ENCODE measurements at regions not wholly inside any gene's neighbourhood (a gene's known extent, or its start where the extent isn't known, plus 50 kb on each side); places are given as distances from the start of the nearest gene placed in this dataset.

GRCh38 chr12:90275088-90275487 is 566.5 kb upstream of the ATP2B1 start:
- no peak overlapping the region for H3K4me2 ChIP-seq (ENCODE audit: low read length)
- H3K4me1 ChIP-seq (ENCODE audit: low read length) = peaks cover 9% of the 10 kb centered on the region; the same call in 1 of the 2 replicates
- no peaks in the 10 kb centered on the region for H3K27me3 ChIP-seq (ENCODE audit: low read depth, low read length)
- no peak overlapping the region for H3K9ac ChIP-seq (ENCODE audit: low read length)
- H3K36me3 ChIP-seq (replicated peaks; ENCODE audit: low read depth, low read length) = no peaks in the 10 kb centered on the region
- H3K27ac ChIP-seq (ENCODE audit: low read length) = no peak overlapping the region
- H3K9me3 ChIP-seq (ENCODE audit: insufficient read depth, low read length) = no peaks in the 10 kb centered on the region
- no peak overlapping the region for H3K4me3 ChIP-seq (ENCODE audit: low read length)
- H3K79me2 ChIP-seq (ENCODE audit: low read length) = no peaks in the 10 kb centered on the region
- no peaks in the 10 kb centered on the region for H4K20me1 ChIP-seq (ENCODE audit: insufficient read depth, low read length)
- TF ChIP-seq EZH2phosphoT487 (IDR thresholded peaks at IDR 0.05; ENCODE audit: low read depth) = no peak
- TF ChIP-seq CTCF (IDR thresholded peaks at IDR 0.05; ENCODE audit: low read depth, low read length) = no peak
- H2AFZ ChIP-seq (ENCODE audit: low read depth, low read length) = no peak overlapping the region

GRCh38 chr12:90274407-90274806 is 565.8 kb upstream of the ATP2B1 start:
- no peak overlapping the region for H3K27ac ChIP-seq (ENCODE audit: low read length)
- no peak for TF ChIP-seq EZH2phosphoT487 (IDR thresholded peaks at IDR 0.05; ENCODE audit: low read depth)
- peak; percentile 57 for TF ChIP-seq CTCF (IDR thresholded peaks at IDR 0.05; ENCODE audit: low read depth, low read length)
- H3K4me3 ChIP-seq (ENCODE audit: low read length) = no peak overlapping the region
- no peaks in the 10 kb centered on the region for H3K36me3 ChIP-seq (replicated peaks; ENCODE audit: low read depth, low read length)
- H3K4me2 ChIP-seq (ENCODE audit: low read length) = no peak overlapping the region
- no peak overlapping the region for H2AFZ ChIP-seq (ENCODE audit: low read depth, low read length)
- no peaks in the 10 kb centered on the region for H3K79me2 ChIP-seq (ENCODE audit: low read length)
- no peak overlapping the region for H3K9ac ChIP-seq (ENCODE audit: low read length)
- peaks cover 4% of the 10 kb centered on the region; the same call in 1 of the 2 replicates for H3K4me1 ChIP-seq (ENCODE audit: low read length)
- H3K27me3 ChIP-seq (ENCODE audit: low read depth, low read length) = no peaks in the 10 kb centered on the region
- no peaks in the 10 kb centered on the region for H3K9me3 ChIP-seq (ENCODE audit: insufficient read depth, low read length)
- no peaks in the 10 kb centered on the region for H4K20me1 ChIP-seq (ENCODE audit: insufficient read depth, low read length)

- Histone ChIP-seq H3K79me2 (ENCODE audit: low read length) (no peaks in the 10 kb centered on the region), H3K36me3 (replicated peaks; ENCODE audit: low read depth, low read length) (no peaks in the 10 kb centered on the region), H3K27ac (ENCODE audit: low read length) (no peak overlapping the region), H3K27me3 (ENCODE audit: low read depth, low read length) (no peaks in the 10 kb centered on the region), H3K4me1 (ENCODE audit: low read length) (no peaks in the 10 kb centered on the region), H4K20me1 (ENCODE audit: insufficient read depth, low read length) (no peaks in the 10 kb centered on the region), H2AFZ (ENCODE audit: low read depth, low read length) (no peak overlapping the region), H3K9me3 (ENCODE audit: insufficient read depth, low read length) (no peaks in the 10 kb centered on the region), H3K4me2 (ENCODE audit: low read length) (no peak overlapping the region), H3K4me3 (ENCODE audit: low read length) (no peak overlapping the region), H3K9ac (ENCODE audit: low read length) (no peak overlapping the region)
- no peak for TF ChIP-seq CTCF (IDR thresholded peaks at IDR 0.05; ENCODE audit: low read depth, low read length)
- TF ChIP-seq EZH2phosphoT487 (IDR thresholded peaks at IDR 0.05; ENCODE audit: low read depth) = no peak
Measured at GRCh38 chr12:90268574-90268973, 559.9 kb upstream of the ATP2B1 start.

GRCh38 chr12:90262251-90262650 is 553.6 kb upstream of the ATP2B1 start:
- Histone ChIP-seq H4K20me1 (ENCODE audit: insufficient read depth, low read length) (no peaks in the 10 kb centered on the region), H3K9ac (ENCODE audit: low read length) (no peak overlapping the region), H3K79me2 (ENCODE audit: low read length) (no peaks in the 10 kb centered on the region), H3K27ac (ENCODE audit: low read length) (no peak overlapping the region), H3K27me3 (ENCODE audit: low read depth, low read length) (no peaks in the 10 kb centered on the region), H2AFZ (ENCODE audit: low read depth, low read length) (no peak overlapping the region), H3K4me2 (ENCODE audit: low read length) (no peak overlapping the region), H3K36me3 (replicated peaks; ENCODE audit: low read depth, low read length) (no peaks in the 10 kb centered on the region), H3K4me1 (ENCODE audit: low read length) (no peaks in the 10 kb centered on the region), H3K9me3 (ENCODE audit: insufficient read depth, low read length) (no peaks in the 10 kb centered on the region), H3K4me3 (ENCODE audit: low read length) (no peak overlapping the region)
- TF ChIP-seq EZH2phosphoT487 (IDR thresholded peaks at IDR 0.05; ENCODE audit: low read depth) (no peak), CTCF (IDR thresholded peaks at IDR 0.05; ENCODE audit: low read depth, low read length) (no peak)
